Left lung (tissue), 4 donors: ENCODE measurements at regions not wholly inside any gene's neighbourhood (a gene's known extent, or its start where the extent isn't known, plus 50 kb on each side); places are given as distances from the start of the nearest gene placed in this dataset.

Experiments used
- ATAC-seq: fragments of 200-7000 bp; cut with Tn5 transposase; one replicate; pipeline ENCODE4 v1.9.1; 2020; ENCODE audit warnings: moderate library complexity
- DNase-seq, 4 donors: peaks; one replicate each; pipeline ENCODE4 v3.0.0-alpha.2; 2013 to 2020
- H3K27ac ChIP-seq, 2 donors: fragments of 200-600 bp; sonication (generic) in 1 of 2; one replicate each; pipeline versions ENCODE4 v1.5.0 to v1.8.0; 2020 to 2021
- H3K27me3 ChIP-seq, 2 donors: fragments of 200-600 bp; sonication (generic) in 1 of 2; one replicate each; pipeline versions ENCODE4 v1.5.0 to v1.8.0; 2020 to 2021
- H3K36me3 ChIP-seq, 2 donors: fragments of 200-600 bp; sonication (generic) in 1 of 2; one replicate each; pipeline versions ENCODE4 v1.5.0 to v1.8.0; 2020 to 2021
- H3K4me1 ChIP-seq, 2 donors: fragments of 200-600 bp; one replicate each; pipeline ENCODE4 v1.8.0; 2021
- H3K4me3 ChIP-seq, 2 donors: fragments of 200-600 bp; sonication (generic) in 1 of 2; one replicate each; pipeline versions ENCODE4 v1.5.0 to v1.8.0; 2020 to 2021; ENCODE audit warnings: mild to moderate bottlenecking in 1 of 2
- H3K9me3 ChIP-seq, 2 donors: fragments of 200-600 bp; sonication (generic) in 1 of 2; one replicate each; pipeline versions ENCODE4 v1.5.0 to v1.8.0; 2020 to 2021
- CTCF ChIP-seq, 2 donors: fragments of 200-600 bp; sonication (generic) in 1 of 2; IDR thresholded peaks; one replicate each; pipeline versions ENCODE4 v1.5.0 to v1.8.0; 2021; ENCODE audit warnings: antibody characterized with exemption in 2 of 2
- intact Hi-C, 2 donors: fragments of 100-400 bp; cut with DNase I; formaldehyde crosslinking; loops; one replicate each; pipeline versions ENCODE4 v1.11.2 to v1.14.2; 2022
- donor health status: DM: no; HTN: yes; CAD: no.
- donor health status: DM: no; HTN: no; CAD: no.

GRCh38 chr22:27598792-27599191, 202.8 kb downstream of the MN1 start:
- Histone ChIP-seq H3K36me3 (no peaks in the 10 kb centered on the region), H3K4me1 (no peaks in the 10 kb centered on the region), H3K27ac (no peak overlapping the region), H3K4me3 (no peak overlapping the region), H3K9me3 (no peaks in the 10 kb centered on the region), H3K27me3 (no peaks in the 10 kb centered on the region)
- no peak for ATAC-seq
- no peak for DNase-seq
- intact Hi-C loops = no loop called here
- no peak for TF ChIP-seq CTCF (IDR thresholded peaks at IDR 0.05)

GRCh38 chr22:27601195-27601594, 200.4 kb downstream of the MN1 start:
- no peak overlapping the region for H3K27ac ChIP-seq
- DNase-seq = no peak
- H3K4me3 ChIP-seq = no peak overlapping the region
- H3K36me3 ChIP-seq = no peaks in the 10 kb centered on the region
- intact Hi-C loops = no loop called here
- no peaks in the 10 kb centered on the region for H3K4me1 ChIP-seq
- H3K27me3 ChIP-seq = no peaks in the 10 kb centered on the region
- no peak for TF ChIP-seq CTCF (IDR thresholded peaks at IDR 0.05)
- ATAC-seq = no peak
- peaks cover 0 to 3% of the 10 kb centered on the region in 2 donors for H3K9me3 ChIP-seq

GRCh38 chr22:27602390-27602789, 199.2 kb downstream of the MN1 start:
- no peak for TF ChIP-seq CTCF (IDR thresholded peaks at IDR 0.05)
- intact Hi-C loops = no loop called here
- H3K27me3 ChIP-seq = no peaks in the 10 kb centered on the region
- no peak overlapping the region for H3K27ac ChIP-seq
- no peak for ATAC-seq
- H3K36me3 ChIP-seq = no peaks in the 10 kb centered on the region
- H3K4me3 ChIP-seq = no peak overlapping the region
- DNase-seq = no peak
- no peaks in the 10 kb centered on the region for H3K4me1 ChIP-seq
- H3K9me3 ChIP-seq = peaks cover 0 to 3% of the 10 kb centered on the region in 2 donors

- Histone ChIP-seq H3K27ac (no peak overlapping the region), H3K27me3 (no peaks in the 10 kb centered on the region), H3K9me3 (peaks cover 0 to 3% of the 10 kb centered on the region in 2 donors), H3K4me3 (no peak overlapping the region), H3K4me1 (no peaks in the 10 kb centered on the region), H3K36me3 (no peaks in the 10 kb centered on the region)
- ATAC-seq = no peak
- no peak for TF ChIP-seq CTCF (IDR thresholded peaks at IDR 0.05)
- DNase-seq = no peak
- intact Hi-C loops = no loop called here
Observed at GRCh38 chr22:27603111-27603799, 198.3 kb downstream of the MN1 start.

GRCh38 chr22:27603800-27604144, 197.8 kb downstream of the MN1 start:
- TF ChIP-seq CTCF (IDR thresholded peaks at IDR 0.05) = no peak
- DNase-seq = peak in 1 of 4 donors; percentile 71
- intact Hi-C loops = no loop called here
- Histone ChIP-seq H3K36me3 (no peaks in the 10 kb centered on the region), H3K27ac (no peak overlapping the region), H3K4me3 (no peak overlapping the region), H3K4me1 (no peaks in the 10 kb centered on the region), H3K9me3 (peaks cover 0 to 3% of the 10 kb centered on the region in 2 donors), H3K27me3 (no peaks in the 10 kb centered on the region)
- no peak for ATAC-seq
